GM18907 (cell line): ENCODE measurements at regions not wholly inside any gene's neighbourhood (a gene's known extent, or its start where the extent isn't known, plus 50 kb on each side); places are given as distances from the start of the nearest gene placed in this dataset.
"Not testable (repeated sequence)": the region's sequence is repeated elsewhere in the genome, so short reads cannot be mapped to it uniquely, and the experiment has no call there.

Source experiments
- ATAC-seq: cut with Tn5 transposase; IDR thresholded peaks from one replicate; pipeline ENCODE4 v1.9.1; 2021; ENCODE audit warnings: mild to moderate bottlenecking, moderate library complexity; ENCODE audit not compliant: unreplicated experiment

GRCh38 chr5:131107128-131107527, 57.9 kb downstream of the HINT1 start:
- no peak for ATAC-seq

DNA sequence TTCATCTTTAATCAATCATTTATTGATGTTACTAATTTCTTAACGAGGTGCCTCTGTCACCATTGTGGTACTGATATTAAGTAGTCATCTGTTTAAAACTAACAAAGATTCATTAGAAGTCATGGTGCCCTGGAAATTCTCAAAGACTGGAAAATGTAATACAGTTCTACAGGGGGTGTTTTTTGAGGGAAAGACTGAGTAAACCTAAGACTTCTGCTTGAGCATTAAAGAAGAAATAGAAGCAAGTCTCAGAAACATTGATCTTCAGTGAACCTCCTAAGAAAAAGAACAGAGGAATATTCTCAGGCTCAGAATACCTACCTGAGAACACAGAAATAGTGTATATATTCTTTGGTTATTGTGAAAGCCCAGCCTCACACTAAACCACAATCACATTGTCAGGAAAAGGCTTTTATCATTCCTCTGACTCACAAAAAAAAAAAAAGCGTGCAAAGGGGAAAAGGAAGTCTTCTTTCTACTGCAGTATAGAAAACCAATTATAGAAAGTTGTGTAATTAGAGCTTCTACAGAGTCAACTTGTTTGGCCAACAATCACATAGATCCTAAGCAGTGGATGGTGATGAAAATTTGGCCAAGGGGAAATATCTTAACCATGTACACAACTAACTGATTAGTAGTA, 60.8 kb downstream of the HINT1 start:
- ATAC-seq = no peak

DNA sequence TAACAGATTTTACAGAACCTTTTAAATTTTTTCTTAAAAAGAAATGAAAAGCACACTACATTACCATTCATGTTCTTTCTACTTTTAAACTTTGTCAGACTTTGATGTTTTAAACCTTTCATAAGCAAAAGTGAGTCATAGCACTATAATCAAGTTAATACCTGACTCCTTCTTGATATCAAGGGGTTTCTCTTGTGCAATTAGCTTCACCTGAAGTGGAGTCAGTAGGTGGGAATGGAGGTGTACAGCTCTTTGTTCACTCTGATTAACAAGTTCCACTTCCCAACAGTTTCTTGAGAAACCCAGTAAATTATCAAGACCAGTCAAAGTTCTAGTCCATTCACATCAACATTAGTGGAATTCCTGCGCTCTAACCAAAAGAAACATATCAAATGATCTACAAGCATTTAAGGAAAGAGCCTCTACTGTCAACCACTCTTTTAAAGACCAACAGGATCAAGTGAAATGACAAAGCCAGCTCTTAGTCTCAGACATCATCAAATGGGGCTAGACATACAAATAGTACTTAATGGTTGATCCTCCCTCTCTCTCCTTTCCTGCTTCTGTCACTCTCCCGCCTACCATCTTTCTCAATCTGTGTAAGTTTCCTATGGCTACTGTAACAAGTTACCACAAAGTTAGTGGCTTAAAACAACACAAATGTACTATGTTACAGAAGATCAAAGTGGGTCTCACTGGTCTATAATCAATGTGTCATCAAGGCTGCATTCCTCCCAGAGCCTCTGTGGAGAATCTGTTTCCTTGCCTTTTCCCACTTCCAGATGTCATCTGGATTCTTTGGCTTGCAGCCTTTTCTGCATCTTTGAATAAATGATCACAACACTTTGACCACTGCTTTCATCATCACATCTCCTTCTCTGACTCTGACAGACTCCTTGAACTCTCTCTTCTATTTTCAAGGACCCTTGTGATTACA, 68.0 kb downstream of the HINT1 start:
- ATAC-seq = no peak

DNA sequence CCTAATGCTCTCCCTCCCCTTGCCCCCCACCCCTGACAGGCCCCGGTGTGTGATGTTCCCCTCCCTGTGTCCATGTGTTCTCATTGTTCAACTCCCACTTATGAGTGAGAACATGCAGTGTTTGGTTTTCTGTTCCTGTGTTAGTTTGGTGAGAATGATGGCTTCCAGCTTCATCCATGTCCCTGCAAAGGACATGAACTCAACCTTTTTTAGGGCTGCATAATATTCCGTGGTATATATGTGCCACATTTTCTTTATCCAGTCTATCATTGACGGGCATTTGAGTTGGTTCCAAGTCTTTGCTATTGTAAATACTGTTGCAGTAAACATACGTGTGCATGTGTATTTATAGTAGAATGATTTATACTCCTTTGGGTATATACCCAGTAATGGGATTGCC, 69.5 kb downstream of the HINT1 start:
- ATAC-seq = not testable (repeated sequence)

- ATAC-seq = no peak
Observed at GRCh38 chr5:131084436-131084835, 80.6 kb downstream of the HINT1 start.

- ATAC-seq = no peak
Observed at GRCh38 chr5:131081913-131082488, 83.1 kb downstream of the HINT1 start.

DNA sequence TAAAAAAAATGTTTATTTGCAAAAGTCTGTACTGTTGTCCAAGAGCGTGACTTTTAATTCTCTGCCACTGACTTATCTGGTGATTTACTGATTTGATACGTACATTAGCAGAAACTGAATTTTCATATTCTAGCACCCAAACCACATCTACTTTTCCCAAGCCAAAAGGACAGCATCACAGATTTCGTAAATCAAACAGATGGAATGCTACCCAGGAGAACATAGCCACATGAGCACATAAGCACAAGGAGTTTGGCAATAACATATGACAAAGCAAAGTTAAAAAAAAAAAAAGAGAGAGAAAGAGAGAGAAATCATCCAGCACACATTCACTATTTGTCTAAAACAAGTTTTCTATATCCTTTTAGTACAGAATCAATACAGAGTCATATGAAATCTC, 83.7 kb downstream of the HINT1 start:
- ATAC-seq = no peak

GRCh38 chr5:131079232-131079631, 85.8 kb downstream of the HINT1 start:
- no peak for ATAC-seq

GRCh38 chr5:131068893-131069643, 96.0 kb downstream of the HINT1 start:
- ATAC-seq = peak; percentile 99

DNA sequence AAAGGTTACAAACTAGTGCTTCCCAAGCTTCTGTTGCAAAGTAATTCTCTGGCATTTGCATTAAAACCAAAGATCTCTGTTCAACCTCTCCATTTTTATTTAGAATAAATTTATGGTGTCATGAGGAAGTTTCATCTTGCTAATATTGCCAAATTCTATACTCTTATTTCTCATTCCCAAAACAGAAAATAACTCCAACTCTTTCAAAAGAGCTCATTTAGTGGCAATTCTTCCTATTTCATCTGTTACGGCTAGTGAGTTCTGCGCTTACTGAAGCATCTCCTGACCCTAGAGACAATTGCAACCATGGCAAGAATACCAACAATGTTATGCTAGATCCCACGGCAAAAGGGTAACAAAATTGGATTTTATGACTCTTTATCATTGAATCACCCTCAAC, 97.0 kb downstream of the HINT1 start:
- no peak for ATAC-seq

GRCh38 chr5:131067636-131068035, 97.4 kb downstream of the HINT1 start:
- no peak for ATAC-seq

DNA sequence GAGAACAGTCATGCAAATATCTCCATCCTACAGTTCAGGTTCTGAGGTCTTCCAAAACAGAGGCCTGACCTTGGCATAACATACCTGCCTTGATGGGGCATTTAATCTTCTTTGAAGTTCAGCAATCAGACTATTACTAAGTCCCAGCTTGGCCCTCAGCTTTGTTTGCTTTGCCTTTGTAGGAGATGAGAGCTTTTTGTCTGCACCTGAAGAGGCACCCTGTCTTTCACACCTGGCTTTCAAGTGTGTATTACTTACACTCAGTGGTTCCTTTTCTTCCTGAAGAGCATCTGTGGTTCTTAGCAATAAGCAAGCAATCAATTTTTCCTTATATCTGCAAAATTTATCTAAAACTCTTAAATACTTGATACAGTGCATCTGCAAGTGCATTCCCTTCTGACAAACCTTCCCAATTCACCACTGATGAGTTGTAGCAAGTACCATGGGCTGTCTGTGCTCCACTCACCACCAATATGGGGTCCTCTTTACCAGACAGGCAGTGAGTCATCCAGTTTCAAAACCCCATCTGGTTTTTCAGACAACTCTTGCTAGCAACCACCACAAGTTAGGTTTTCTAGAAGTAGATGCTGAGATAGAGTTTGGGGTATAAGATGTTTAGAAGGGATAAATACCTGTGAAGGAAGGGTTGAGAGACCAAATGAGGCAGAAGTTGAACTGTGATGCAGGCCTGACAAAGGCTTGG, 100.2 kb downstream of the HINT1 start:
- ATAC-seq = no peak

GRCh38 chr5:131042021-131042789, 122.9 kb downstream of the HINT1 start:
- no peak for ATAC-seq

GRCh38 chr5:131023498-131023865, 141.6 kb downstream of the HINT1 start:
- ATAC-seq = no peak

GRCh38 chr5:131022811-131023497, 142.1 kb downstream of the HINT1 start:
- no peak for ATAC-seq

GRCh38 chr5:131021646-131022045, 143.4 kb downstream of the HINT1 start:
- ATAC-seq = no peak

DNA sequence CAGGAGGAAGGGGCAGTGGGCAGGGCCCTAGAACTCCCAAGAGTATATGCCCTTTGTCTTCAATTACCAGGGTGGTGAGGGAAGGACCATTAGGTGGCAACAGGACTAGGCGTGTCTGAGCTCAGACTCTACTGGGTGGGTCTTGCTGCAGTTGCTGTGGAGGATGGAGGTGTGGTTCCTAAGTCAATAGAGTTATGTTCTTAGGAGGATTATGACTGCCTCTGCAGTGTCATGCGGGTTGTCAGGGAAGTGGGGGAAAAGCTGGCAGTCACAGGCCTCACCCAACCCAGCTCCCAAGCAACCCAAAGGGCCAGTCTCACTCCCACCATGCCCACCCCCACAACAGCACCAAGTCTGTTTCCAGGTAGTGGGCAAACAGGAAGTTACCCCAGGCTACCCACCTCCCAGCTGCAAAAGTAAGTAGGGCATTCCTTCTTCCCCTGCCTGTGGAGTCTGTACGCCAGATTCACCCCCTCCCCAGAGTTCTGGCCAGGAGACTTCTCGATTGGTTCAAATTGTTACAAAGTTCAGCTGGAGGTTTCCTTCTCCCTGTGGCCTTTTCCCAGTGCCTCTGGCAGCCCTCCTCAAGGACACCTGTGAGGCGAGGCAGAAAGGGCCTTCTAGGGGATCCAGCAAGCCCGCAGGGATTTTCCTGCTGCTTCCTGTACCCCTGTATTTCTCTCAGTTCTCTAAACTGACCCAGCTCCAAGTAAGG, 145.3 kb downstream of the HINT1 start:
- no peak for ATAC-seq

- no peak for ATAC-seq
Observed at GRCh38 chr5:131019111-131019510, 145.9 kb downstream of the HINT1 start.

GRCh38 chr5:131008329-131008728, 156.7 kb downstream of the HINT1 start:
- no peak for ATAC-seq
